GM18498 (cell line): ENCODE measurements at regions not wholly inside any gene's neighbourhood (a gene's known extent, or its start where the extent isn't known, plus 50 kb on each side); places are given as distances from the start of the nearest gene placed in this dataset.
A peak's percentile ranks its signal among the peaks of the same experiment; 100 is the strongest.

Experiments
- ATAC-seq: cut with Tn5 transposase; IDR thresholded peaks from one replicate; pipeline ENCODE4 v1.9.1; 2021; ENCODE audit warnings: mild to moderate bottlenecking, moderate library complexity; ENCODE audit not compliant: unreplicated experiment

- no peak for ATAC-seq
These were observed 476.4 kb downstream of the HS3ST3B1 start for GRCh38 chr17:14777291-14777690.

GRCh38 chr17:14776791-14777190 lies 475.9 kb downstream of the HS3ST3B1 start:
- no peak for ATAC-seq

DNA sequence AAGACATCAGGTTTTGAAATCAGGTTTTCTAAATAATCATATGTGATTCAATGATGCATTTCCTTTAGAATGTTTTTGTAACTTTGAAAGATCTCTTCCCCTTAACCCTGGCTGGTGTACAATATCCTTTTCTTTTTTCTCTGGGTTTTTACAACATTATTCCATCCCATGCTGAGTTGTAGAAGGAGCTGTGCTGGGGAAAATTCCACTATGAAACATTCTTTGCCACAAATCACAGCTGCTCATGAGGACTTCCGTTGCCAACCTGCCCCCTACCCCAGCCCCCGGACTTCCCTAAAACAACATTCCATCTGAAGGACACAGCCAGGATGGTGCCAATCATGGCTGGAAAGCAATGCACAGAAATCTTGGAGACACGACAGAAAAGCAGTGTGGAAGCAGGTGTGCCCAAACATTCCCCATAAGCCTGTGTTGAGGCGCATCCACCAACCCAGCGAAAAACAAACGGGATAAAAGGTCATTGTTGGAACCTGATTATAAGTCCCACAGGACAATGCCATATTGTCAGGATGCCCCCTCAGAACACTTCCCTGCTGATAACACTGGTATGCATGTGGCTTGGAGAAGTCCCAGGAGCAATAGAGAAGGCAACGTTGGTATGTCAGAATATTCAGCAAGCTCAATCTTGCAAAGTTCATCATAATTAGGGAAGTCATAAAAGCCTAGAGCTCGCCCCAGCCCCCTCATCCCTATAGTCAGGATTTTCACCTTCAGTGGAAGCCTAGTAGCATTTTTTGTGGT lies 475.0 kb downstream of the HS3ST3B1 start:
- ATAC-seq = no peak

DNA sequence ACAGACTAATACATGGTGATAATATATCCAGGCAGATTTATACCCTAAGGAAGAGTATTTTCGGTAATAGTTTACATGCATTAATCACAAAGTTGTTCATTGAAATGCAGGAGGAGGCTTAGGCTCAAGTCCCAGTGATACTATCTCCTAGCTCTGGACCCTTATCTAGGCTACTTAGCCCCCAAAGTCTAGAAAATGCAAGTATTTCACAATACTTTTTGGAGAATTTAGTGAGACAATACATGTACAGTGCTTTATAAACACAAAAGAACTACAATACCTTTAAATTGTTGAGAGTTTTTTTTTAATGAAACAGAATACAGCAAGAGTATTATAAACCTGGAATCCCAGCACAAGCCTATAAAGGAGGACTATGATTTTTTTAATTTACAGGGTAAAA lies 473.9 kb downstream of the HS3ST3B1 start:
- no peak for ATAC-seq

DNA sequence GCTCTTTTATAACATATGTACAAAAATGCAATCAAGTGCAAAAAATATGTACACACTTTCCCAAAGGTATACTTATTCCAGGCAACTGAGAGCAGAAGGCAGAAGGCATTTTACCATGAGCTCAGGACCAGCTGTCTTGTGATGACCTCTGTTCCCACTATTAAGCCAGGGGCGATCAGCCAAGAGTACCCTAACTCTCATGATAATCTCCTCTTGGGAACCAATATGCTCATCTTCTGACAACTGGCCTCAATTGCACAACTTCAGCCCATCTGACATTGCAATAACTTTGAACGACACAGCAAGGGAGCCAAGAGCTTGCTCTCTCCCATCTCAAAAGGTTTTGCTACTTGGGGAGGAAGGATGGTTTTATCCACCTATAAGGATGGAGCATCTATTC lies 471.9 kb downstream of the HS3ST3B1 start:
- ATAC-seq = no peak

DNA sequence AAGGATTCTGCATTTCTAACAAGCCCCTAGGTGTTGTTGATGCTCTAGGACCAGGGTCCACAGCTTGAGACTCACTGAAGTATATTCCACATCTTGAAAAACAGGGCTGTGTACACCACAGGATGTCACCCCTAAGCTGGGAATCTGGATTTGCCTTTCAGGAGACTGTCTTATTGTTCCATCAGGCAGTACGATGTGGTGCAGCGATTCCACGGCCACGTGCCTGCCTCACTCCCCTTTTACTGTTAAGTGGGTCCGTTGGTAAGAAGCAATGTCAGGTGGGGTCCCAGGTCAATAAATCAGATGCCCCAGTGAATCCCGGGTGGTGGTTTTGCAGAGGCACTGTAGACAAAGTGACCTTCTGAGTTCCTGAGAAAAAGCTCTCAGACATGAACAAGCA lies 470.7 kb downstream of the HS3ST3B1 start:
- no peak for ATAC-seq

DNA sequence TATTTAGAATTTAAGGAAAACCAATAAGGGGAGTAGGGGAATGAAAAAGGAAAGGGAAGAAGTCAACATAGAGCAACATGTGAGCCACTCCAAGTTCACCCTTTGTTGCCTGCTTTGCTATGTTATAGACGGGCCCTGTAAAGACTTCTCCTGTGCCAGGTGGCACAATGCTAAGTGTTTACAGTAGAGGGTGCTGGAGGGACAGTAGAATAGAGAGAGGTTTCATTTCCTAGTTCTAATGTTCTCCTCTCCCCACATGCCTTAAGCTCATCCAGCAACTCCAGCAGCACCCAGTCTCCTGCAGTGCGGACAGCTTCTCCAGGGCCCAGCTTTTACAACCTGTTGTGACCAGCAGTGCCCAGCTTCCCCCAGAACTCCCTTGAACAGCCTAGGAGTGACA lies 468.0 kb downstream of the HS3ST3B1 start:
- ATAC-seq = no peak

DNA sequence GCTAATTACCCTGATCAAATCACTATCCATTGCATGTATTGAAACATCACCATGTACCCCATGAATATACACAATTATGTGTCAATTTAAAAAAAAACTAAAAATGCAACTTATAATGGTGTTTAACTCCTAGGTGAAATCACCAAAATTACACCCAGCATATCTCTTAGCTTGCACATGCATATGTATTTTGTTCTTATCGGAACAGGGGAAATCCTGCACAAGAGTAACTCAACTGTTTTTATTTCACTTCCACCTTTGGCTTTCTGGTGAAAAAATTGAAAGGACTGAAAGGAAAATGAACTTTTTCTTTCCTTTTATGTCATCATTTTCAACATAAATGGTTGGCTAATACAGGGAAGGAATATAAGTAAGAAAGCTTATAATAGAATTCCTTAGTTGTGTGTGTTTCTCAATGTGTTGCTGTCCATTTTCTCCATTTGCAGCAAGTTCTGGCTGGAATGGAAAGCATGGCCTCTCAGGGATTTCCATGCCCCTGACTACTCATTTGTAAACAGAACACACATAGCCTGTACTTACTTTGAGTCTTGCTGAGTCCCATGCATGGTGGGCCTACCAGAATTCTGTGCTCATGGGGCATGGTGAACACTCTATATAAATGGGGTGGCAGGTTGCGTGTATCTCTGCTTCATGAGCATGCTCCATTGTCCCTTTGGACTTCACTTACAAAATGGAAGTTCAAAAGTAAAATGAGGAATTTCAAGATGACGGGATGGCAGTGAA lies 462.0 kb downstream of the HS3ST3B1 start:
- ATAC-seq = no peak

GRCh38 chr17:14760719-14761411 lies 460.0 kb downstream of the HS3ST3B1 start:
- ATAC-seq = peak; percentile 53

DNA sequence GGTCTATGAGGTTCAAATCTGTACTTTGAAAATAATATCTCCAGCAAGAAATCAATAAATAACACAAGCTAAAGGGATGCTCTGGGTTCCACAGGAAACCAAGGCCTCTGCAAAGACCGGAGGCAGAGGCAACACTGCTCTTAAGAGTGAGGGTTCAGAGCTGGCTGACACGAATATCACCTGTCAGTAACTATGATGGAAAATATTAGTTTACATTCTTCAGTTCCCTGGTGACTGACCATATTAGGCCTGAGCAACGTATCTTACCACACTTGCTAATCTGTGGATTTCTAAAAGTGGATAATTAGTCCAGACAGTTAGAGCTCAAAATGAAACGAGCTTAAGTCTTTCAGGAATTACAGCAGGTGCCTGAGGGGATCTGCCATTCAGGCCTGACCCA lies 459.3 kb downstream of the HS3ST3B1 start:
- ATAC-seq = peak; percentile 71

GRCh38 chr17:14759325-14759724 lies 458.4 kb downstream of the HS3ST3B1 start:
- no peak for ATAC-seq

GRCh38 chr17:14756479-14756878 lies 455.6 kb downstream of the HS3ST3B1 start:
- ATAC-seq = no peak

GRCh38 chr17:14755002-14755401 lies 454.1 kb downstream of the HS3ST3B1 start:
- ATAC-seq = no peak

DNA sequence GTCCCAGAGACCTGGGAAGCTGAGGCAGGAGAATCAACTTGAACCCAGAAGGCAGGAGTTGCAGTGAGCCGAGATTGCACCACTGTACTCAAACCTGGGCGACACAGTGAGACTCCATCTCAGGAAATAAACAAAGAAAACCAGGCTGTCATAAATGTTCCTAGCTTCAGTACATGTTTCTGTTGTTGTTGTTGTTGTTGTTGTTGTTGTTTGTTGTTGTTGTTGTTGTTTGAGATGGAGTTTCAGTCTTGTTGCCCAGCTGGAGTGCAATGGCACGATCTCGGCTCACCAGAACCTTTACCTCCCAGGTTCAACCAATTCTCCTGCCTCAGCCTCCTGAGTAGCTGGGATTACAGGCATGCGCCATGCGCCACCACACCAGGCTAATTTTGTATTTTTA lies 452.5 kb downstream of the HS3ST3B1 start:
- no peak for ATAC-seq

GRCh38 chr17:14752011-14752410 lies 451.1 kb downstream of the HS3ST3B1 start:
- ATAC-seq = no peak

- ATAC-seq = no peak
These were observed 450.0 kb downstream of the HS3ST3B1 start for GRCh38 chr17:14750866-14751265.

DNA sequence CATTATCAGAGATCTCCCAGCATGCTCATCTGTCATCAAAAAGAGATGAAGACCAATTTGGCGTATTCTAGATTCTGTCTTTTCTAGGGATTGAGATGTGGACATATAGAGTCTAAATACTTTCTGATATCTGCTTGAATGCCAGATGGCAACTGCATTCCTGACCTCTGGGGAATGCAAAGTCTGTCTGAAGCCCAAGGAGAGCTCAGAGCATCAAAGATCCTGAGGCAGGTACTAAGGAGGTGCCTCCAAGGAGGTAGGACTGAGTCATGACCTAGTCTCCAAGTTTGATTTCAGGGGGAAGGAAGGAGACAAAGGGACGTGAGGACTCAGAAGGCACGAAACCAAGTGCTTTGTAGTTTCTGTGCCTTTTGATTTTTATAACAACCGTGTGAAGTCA lies 448.4 kb downstream of the HS3ST3B1 start:
- no peak for ATAC-seq

GRCh38 chr17:14748036-14748710 lies 447.3 kb downstream of the HS3ST3B1 start:
- ATAC-seq = peak; percentile 77

- ATAC-seq = no peak
These were observed 446.7 kb downstream of the HS3ST3B1 start for GRCh38 chr17:14747603-14747950.

DNA sequence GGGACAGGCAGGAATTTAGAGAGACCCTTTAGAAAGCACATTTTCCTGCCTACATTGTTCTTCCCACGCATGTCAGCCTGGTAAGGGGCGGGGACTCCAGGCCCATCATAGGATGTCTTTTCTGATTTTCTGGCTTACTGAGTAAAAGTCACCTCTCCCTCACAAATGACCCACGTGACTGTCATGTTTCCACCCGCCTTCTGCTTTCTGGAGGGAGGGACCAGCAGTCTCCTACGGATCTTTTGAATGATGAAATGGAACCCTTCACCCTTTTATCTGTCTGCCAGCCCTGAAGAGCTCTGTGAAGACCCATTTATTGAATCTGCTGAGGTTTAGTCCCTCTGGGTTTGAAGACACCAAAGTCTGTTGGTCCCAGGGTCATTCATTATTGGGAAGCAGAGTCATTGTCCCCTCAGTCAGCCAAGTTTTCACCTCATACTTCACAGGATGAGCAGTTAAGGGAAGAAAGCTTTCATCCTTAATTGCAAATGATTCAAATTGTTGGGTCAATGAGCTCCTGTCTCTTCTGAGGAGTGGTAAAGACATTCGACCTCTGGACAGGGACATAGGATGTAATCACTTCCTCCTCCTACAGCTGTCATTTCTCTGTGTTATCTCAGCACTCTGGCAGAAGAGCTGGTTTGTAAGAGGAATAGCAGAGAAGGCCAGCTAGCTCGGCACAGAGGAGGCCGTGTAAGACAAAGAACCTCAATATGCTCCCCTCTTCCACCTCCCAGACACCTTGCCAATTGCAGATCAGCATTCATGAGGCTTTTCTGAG lies 446.1 kb downstream of the HS3ST3B1 start:
- no peak for ATAC-seq

GRCh38 chr17:14745541-14745940 lies 444.7 kb downstream of the HS3ST3B1 start:
- ATAC-seq = no peak
